Natural killer cell (primary cell): ENCODE measurements at regions not wholly inside any gene's neighbourhood (a gene's known extent, or its start where the extent isn't known, plus 50 kb on each side); places are given as distances from the start of the nearest gene placed in this dataset.

Experiments used
- ATAC-seq, 3 donors: fragments of 150-1000 bp in 2 of 3; fragments of 200-7000 bp in 1 of 3; cut with Tn5 transposase; 1 replicate in 1 of 3; 2 replicates in 2 of 3; pipeline ENCODE4 v1.10.0; 2021; ENCODE audit warnings: mild to moderate bottlenecking in 2 of 3, moderate library complexity in 2 of 3
- DNase-seq, 2 donors: peaks; one replicate each; pipeline versions ENCODE4 v3.0.0 to v3.0.0-alpha.2; 2013 to 2021; ENCODE audit warnings: mixed read lengths in 1 of 2
- H3K27ac ChIP-seq: one replicate; pipeline ENCODE4 v1.5.1; 2013; ENCODE audit warnings: mild to moderate bottlenecking, low read length
- H3K27me3 ChIP-seq: one replicate; pipeline ENCODE4 v1.6.1; 2013; ENCODE audit warnings: low read length; ENCODE audit not compliant: control insufficient read depth, insufficient read depth
- H3K36me3 ChIP-seq: one replicate; pipeline ENCODE4 v1.6.1; 2013; ENCODE audit warnings: low read length; ENCODE audit not compliant: control insufficient read depth, insufficient read depth
- H3K4me1 ChIP-seq: one replicate; pipeline ENCODE4 v1.6.1; 2013; ENCODE audit warnings: low read length; ENCODE audit not compliant: control insufficient read depth, insufficient read depth
- H3K4me3 ChIP-seq: one replicate; pipeline ENCODE4 v1.5.1; 2013; ENCODE audit warnings: low read length
- H3K9me3 ChIP-seq: one replicate; pipeline ENCODE4 v1.6.1; 2013; ENCODE audit warnings: low read length; ENCODE audit not compliant: control insufficient read depth, insufficient read depth
- H3K27ac Mint-ChIP-seq, 2 donors: one replicate each; pipeline ENCODE4 v1.8.0; 2022; ENCODE audit warnings: mild to moderate bottlenecking in 2 of 2, mixed read lengths in 2 of 2, moderate library complexity in 1 of 2
- H3K27me3 Mint-ChIP-seq, 2 donors: one replicate each; pipeline ENCODE4 v1.8.0; 2022; ENCODE audit warnings: low read depth in 2 of 2, mixed read lengths in 2 of 2
- H3K36me3 Mint-ChIP-seq: one replicate; pipeline ENCODE4 v1.8.0; 2022; ENCODE audit warnings: mixed read lengths
- H3K4me1 Mint-ChIP-seq, 2 donors: one replicate each; pipeline ENCODE4 v1.8.0; 2022; ENCODE audit warnings: mixed read lengths in 2 of 2
- H3K4me3 Mint-ChIP-seq: one replicate; pipeline ENCODE4 v1.8.0; 2022; ENCODE audit warnings: mild to moderate bottlenecking, moderate library complexity, mixed read lengths
- H3K9me3 Mint-ChIP-seq, 2 donors: one replicate each; pipeline ENCODE4 v1.8.0; 2022; ENCODE audit warnings: mixed read lengths in 2 of 2
- WGBS: methylation state at CpG from one replicate; pipeline ENCODE4 v1.1.7; 2013; ENCODE audit warnings: missing lambda C conversion rate; ENCODE audit not compliant: insufficient coverage; 5-methylcytosine and 5-hydroxymethylcytosine counted together
- intact Hi-C: fragments of 100-400 bp; cut with micrococcal nuclease; formaldehyde crosslinking; loops from one replicate; pipeline ENCODE4 v1.14.2; 2022
- TF ChIP-seq, protein P1 (sequence below): fragments of 200-600 bp; IDR thresholded peaks from one replicate; pipeline ENCODE4 v1.8.0; 2022; ENCODE audit warnings: antibody characterized with exemption

DNA sequence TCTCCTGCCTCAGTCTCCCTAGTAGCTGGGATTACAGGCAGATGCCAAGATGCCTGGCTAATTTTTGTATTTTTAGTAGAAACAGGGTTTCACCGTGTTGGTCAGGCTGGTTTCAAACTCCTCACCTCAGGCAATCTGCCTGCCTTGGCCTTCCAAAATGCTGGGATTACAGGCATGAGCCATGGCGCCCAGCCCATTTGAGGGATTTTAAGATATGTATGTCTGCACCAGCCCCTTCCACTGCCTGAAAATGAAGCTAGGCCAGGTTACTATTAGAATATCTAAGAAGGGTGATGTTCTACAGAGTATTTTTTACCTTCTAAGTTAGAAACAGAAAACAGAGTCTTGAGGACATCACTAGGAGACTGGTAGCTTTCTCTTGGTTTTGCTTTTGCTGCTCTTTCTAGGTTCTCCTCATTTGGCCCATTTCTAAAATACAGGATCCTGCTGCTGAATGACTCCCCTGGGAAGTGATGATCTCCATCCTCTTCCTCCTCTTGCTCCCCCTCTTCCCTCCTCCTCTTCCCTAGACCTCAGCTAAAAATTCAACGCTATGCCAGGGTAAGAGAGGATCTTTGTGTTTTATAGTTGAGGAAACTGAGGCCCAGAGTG is 118.5 kb downstream of the MYCN start:
- H3K27ac Mint-ChIP-seq = no peak overlapping the region
- no peak overlapping the region for H3K4me3 Mint-ChIP-seq
- H3K27me3 ChIP-seq = no peaks in the 10 kb centered on the region
- 94% methylated on average over 3 of the region's 3 CpGs for WGBS
- no peak overlapping the region for H3K27ac ChIP-seq
- peaks cover 6% of the 10 kb centered on the region for H3K9me3 ChIP-seq
- intact Hi-C loops = no loop called here
- no peak overlapping the region for H3K4me3 ChIP-seq
- H3K27me3 Mint-ChIP-seq = peaks cover 0 to 7% of the 10 kb centered on the region in 2 donors
- TF ChIP-seq, protein P1, sequence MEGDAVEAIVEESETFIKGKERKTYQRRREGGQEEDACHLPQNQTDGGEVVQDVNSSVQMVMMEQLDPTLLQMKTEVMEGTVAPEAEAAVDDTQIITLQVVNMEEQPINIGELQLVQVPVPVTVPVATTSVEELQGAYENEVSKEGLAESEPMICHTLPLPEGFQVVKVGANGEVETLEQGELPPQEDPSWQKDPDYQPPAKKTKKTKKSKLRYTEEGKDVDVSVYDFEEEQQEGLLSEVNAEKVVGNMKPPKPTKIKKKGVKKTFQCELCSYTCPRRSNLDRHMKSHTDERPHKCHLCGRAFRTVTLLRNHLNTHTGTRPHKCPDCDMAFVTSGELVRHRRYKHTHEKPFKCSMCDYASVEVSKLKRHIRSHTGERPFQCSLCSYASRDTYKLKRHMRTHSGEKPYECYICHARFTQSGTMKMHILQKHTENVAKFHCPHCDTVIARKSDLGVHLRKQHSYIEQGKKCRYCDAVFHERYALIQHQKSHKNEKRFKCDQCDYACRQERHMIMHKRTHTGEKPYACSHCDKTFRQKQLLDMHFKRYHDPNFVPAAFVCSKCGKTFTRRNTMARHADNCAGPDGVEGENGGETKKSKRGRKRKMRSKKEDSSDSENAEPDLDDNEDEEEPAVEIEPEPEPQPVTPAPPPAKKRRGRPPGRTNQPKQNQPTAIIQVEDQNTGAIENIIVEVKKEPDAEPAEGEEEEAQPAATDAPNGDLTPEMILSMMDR = no peak
- no peak for ATAC-seq
- no peaks in the 10 kb centered on the region for H3K36me3 Mint-ChIP-seq
- H3K36me3 ChIP-seq = no peaks in the 10 kb centered on the region
- peaks cover 0 to 4% of the 10 kb centered on the region in 2 donors for H3K4me1 Mint-ChIP-seq
- DNase-seq = no peak
- peaks cover under 1 to 1% of the 10 kb centered on the region in 2 donors for H3K9me3 Mint-ChIP-seq
- H3K4me1 ChIP-seq = no peaks in the 10 kb centered on the region

DNA sequence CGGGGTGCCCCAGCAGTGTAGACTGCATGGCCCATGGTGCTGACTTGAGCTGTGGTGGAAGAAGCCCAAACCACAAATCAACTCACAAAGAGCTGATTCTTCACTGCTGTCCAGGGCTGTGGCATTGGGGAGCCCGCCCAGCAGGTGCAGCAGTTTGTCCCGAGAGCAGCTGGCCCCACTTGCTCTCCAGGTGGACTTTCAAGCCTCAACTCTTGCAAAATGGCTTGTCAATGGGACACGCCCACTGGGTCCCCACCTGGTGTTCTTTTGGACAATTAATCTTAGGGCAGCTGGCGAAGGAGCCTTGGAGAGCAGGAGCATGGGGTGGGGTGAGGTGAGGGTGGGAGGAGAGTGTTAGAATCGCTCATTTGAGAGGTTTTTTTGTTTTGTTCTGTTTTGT is 117.9 kb downstream of the MYCN start:
- H3K4me1 Mint-ChIP-seq = peaks cover 0 to 4% of the 10 kb centered on the region in 2 donors
- H3K27me3 ChIP-seq = no peaks in the 10 kb centered on the region
- TF ChIP-seq, protein P1 = no peak

DNA sequence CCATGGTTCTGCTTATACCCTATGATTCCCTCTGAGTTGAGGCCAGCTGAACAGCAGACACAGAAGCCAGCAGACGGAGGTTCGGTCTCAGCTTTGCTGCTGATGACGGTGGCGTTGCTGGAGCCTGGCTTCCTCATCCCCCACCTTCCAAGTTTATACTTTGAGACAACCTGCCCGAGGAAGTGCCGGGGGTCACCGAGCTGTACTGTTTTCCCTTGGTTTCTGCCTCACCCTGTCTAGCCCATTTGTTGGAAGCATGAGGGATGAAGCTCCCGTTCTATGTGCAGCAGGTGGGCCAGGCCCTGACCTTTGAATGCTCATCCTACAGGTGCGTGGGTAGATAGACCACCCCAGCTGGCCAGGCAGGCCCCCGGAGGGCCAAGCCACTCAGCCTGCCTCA is 117.3 kb downstream of the MYCN start:
- H3K27me3 ChIP-seq = no peaks in the 10 kb centered on the region
- peaks cover 0 to 7% of the 10 kb centered on the region in 2 donors for H3K27me3 Mint-ChIP-seq
- H3K9me3 Mint-ChIP-seq = no peaks in the 10 kb centered on the region
- WGBS = 90% methylated on average over 10 of the region's 10 CpGs
- no peaks in the 10 kb centered on the region for H3K36me3 ChIP-seq
- no peaks in the 10 kb centered on the region for H3K9me3 ChIP-seq
- no peak overlapping the region for H3K27ac Mint-ChIP-seq
- ATAC-seq (no peak), DNase-seq (no peak)
- H3K36me3 Mint-ChIP-seq = no peaks in the 10 kb centered on the region
- no peak overlapping the region for H3K4me3 Mint-ChIP-seq
- TF ChIP-seq, protein P1 = no peak
- H3K4me3 ChIP-seq = no peak overlapping the region
- no peaks in the 10 kb centered on the region for H3K4me1 ChIP-seq
- H3K27ac ChIP-seq = no peak overlapping the region
- H3K4me1 Mint-ChIP-seq = peaks cover 0 to 4% of the 10 kb centered on the region in 2 donors
- intact Hi-C loops = no loop called here

More for the DNA sequence above, 117.9 kb downstream of the MYCN start:
- Histone ChIP-seq H3K36me3 (no peaks in the 10 kb centered on the region), H3K4me3 (no peak overlapping the region), H3K27ac (no peak overlapping the region), H3K4me1 (no peaks in the 10 kb centered on the region), H3K9me3 (peaks cover 4% of the 10 kb centered on the region)
- H3K27me3 Mint-ChIP-seq = peaks cover 0 to 7% of the 10 kb centered on the region in 2 donors
- 63% methylated on average over 6 of the region's 6 CpGs for WGBS
- no peak for DNase-seq
- no peaks in the 10 kb centered on the region for H3K36me3 Mint-ChIP-seq
- intact Hi-C loops = no loop called here
- no peaks in the 10 kb centered on the region for H3K9me3 Mint-ChIP-seq
- H3K4me3 Mint-ChIP-seq = no peak overlapping the region
- no peak overlapping the region for H3K27ac Mint-ChIP-seq
- ATAC-seq = no peak
